Stomach (tissue), 4 donors: ENCODE measurements at regions not wholly inside any gene's neighbourhood (a gene's known extent, or its start where the extent isn't known, plus 50 kb on each side); places are given as distances from the start of the nearest gene placed in this dataset.

Source experiments
- POLR2A ChIP-seq, 4 donors: fragments of 450-650 bp; IDR thresholded peaks; one replicate each; pipeline ENCODE4 v1.6.1; 2016; ENCODE audit warnings: antibody characterized with exemption in 4 of 4, control low read depth in 2 of 4, mild to moderate bottlenecking in 1 of 4, moderate library complexity in 1 of 4
- TF ChIP-seq, protein P1 (sequence below), 7 experiments: fragments of 450-650 bp in 4 of 7; fragments of 200-600 bp in 3 of 7; sonication (generic) in 3 of 7; IDR thresholded peaks; one replicate each; pipeline ENCODE4 v1.5.1; 2016 to 2019; ENCODE audit warnings: antibody characterized with exemption in 7 of 7, control low read depth in 2 of 7, mild to moderate bottlenecking in 1 of 7

DNA sequence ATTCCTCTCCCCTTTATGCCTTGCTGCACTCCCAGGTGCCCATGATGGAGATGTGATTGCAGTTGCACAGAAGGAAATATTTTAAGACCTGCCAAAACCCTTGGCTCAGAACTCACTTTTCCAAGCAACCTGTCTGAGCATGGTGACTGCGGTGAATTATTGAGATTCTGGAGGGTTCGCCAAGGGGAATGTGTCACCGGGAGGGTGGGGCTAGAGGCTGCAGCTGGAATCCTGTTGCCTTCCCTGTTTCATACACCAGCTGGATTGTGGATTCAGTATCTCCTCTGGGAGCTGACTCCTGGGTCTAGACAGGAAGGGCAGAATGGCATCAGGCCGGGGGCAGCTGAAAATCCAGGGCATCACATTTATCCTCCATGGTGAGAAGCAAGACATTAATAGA lies 527.2 kb downstream of the TMEM114 start:
- TF ChIP-seq, protein P1, sequence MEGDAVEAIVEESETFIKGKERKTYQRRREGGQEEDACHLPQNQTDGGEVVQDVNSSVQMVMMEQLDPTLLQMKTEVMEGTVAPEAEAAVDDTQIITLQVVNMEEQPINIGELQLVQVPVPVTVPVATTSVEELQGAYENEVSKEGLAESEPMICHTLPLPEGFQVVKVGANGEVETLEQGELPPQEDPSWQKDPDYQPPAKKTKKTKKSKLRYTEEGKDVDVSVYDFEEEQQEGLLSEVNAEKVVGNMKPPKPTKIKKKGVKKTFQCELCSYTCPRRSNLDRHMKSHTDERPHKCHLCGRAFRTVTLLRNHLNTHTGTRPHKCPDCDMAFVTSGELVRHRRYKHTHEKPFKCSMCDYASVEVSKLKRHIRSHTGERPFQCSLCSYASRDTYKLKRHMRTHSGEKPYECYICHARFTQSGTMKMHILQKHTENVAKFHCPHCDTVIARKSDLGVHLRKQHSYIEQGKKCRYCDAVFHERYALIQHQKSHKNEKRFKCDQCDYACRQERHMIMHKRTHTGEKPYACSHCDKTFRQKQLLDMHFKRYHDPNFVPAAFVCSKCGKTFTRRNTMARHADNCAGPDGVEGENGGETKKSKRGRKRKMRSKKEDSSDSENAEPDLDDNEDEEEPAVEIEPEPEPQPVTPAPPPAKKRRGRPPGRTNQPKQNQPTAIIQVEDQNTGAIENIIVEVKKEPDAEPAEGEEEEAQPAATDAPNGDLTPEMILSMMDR (IDR thresholded peaks at IDR 0.05) = no peak
- no peak for TF ChIP-seq POLR2A (IDR thresholded peaks at IDR 0.05)
